ENCODE measurements at regions not wholly inside any gene's neighbourhood (a gene's known extent, or its start where the extent isn't known, plus 50 kb on each side); places are given as distances from the start of the nearest gene placed in this dataset.

DNA sequence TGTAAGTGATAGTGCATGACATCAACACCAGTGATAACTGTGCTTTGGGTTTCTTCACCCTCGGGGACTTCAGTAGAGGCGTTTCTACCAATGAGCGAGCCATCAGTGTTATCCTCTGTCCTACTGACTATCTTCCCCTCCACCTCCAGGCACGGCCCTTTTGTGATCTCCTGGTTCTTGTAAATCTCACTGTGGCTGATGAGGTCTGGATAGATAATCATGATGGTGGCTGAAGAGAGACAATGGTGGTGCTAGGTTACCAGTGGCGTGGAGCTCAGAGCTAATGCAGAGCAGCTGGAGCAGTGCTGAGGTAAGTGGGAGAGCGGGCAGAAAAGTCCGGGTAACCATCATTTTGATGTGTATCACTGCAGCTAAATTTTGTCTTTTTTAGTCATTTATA lies 816.6 kb downstream of the GLUD2 start:
- TF ChIP-seq CTCF (IDR thresholded peaks at IDR 0.05) (no peak), POLR2A (IDR thresholded peaks at IDR 0.05) (no peak)

Data from thyroid gland (tissue), 4 donors.